Uterus (tissue), 3 donors: ENCODE measurements at regions not wholly inside any gene's neighbourhood (a gene's known extent, or its start where the extent isn't known, plus 50 kb on each side); places are given as distances from the start of the nearest gene placed in this dataset.
"Not testable (repeated sequence)": the region's sequence is repeated elsewhere in the genome, so short reads cannot be mapped to it uniquely, and the experiment has no call there.

Experiments
- DNase-seq, 2 donors: peaks; one replicate each; pipeline ENCODE4 v3.0.0-alpha.2; 2019 to 2020
- H3K27ac ChIP-seq, 2 donors: fragments of 200-600 bp; sonication (generic); 1 replicate in 1 of 2; 2 replicates in 1 of 2; pipeline ENCODE4 v1.5.1; 2016 to 2018
- H3K27me3 ChIP-seq, 2 donors: fragments of 200-600 bp; sonication (generic); one replicate each; pipeline ENCODE4 v1.5.1; 2018 to 2019; ENCODE audit warnings: control low read depth in 1 of 2
- H3K36me3 ChIP-seq, 2 donors: fragments of 200-600 bp; sonication (generic); one replicate each; pipeline ENCODE4 v1.5.1; 2019; ENCODE audit warnings: control low read depth in 1 of 2
- H3K4me1 ChIP-seq, 2 donors: fragments of 200-600 bp; sonication (generic); one replicate each; pipeline ENCODE4 v1.5.1; 2018 to 2019; ENCODE audit warnings: control low read depth in 1 of 2
- H3K4me3 ChIP-seq, 2 donors: fragments of 200-600 bp; sonication (generic); 1 replicate in 1 of 2; 2 replicates in 1 of 2; pipeline ENCODE4 v1.5.1; 2018 to 2019; ENCODE audit warnings: mild to moderate bottlenecking in 1 of 2
- H3K9me3 ChIP-seq, 2 donors: fragments of 200-600 bp; sonication (generic); one replicate each; pipeline ENCODE4 v1.5.1; 2019; ENCODE audit warnings: control low read depth in 1 of 2
- POLR2A ChIP-seq, 2 donors: fragments of 450-650 bp; IDR thresholded peaks; one replicate each; pipeline ENCODE4 v1.6.1; 2016; ENCODE audit warnings: antibody characterized with exemption in 2 of 2, mild to moderate bottlenecking in 1 of 2, moderate library complexity in 1 of 2
- intact Hi-C: fragments of 100-400 bp; cut with DNase I; formaldehyde crosslinking; loops from one replicate; pipeline ENCODE4 v1.15.1; 2023; ENCODE audit warnings: low total_unique reads
- TF ChIP-seq, protein P1 (sequence below), 4 experiments: fragments of 200-600 bp in 2 of 4; fragments of 450-650 bp in 2 of 4; sonication (generic) in 2 of 4; IDR thresholded peaks; one replicate each; pipeline ENCODE4 v1.5.1; 2016 to 2019; ENCODE audit warnings: antibody characterized with exemption in 4 of 4, mild to moderate bottlenecking in 2 of 4, moderate library complexity in 1 of 4
- donor health status: DM: yes; HTN: yes; CAD: no.

DNA sequence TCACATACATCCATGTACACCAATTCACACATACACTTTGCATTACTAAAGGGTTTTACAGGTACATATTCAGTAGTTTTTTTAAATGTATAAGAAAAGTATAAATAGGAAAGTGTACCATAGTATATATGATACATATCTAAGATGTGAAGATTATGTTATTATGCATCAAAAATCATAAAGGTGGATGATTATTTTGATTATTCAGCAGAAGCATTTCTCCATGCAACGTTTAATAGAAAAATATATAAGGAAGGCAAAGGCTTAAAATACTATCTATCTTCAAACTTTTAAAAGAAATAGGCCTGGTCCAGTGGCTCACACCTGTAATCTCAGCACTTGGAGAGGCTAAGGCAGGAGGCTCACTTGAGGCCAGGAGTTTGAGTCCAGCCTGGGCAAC is 133.5 kb upstream of the KLF3 start:
- intact Hi-C loops = no loop called here
- TF ChIP-seq, protein P1, sequence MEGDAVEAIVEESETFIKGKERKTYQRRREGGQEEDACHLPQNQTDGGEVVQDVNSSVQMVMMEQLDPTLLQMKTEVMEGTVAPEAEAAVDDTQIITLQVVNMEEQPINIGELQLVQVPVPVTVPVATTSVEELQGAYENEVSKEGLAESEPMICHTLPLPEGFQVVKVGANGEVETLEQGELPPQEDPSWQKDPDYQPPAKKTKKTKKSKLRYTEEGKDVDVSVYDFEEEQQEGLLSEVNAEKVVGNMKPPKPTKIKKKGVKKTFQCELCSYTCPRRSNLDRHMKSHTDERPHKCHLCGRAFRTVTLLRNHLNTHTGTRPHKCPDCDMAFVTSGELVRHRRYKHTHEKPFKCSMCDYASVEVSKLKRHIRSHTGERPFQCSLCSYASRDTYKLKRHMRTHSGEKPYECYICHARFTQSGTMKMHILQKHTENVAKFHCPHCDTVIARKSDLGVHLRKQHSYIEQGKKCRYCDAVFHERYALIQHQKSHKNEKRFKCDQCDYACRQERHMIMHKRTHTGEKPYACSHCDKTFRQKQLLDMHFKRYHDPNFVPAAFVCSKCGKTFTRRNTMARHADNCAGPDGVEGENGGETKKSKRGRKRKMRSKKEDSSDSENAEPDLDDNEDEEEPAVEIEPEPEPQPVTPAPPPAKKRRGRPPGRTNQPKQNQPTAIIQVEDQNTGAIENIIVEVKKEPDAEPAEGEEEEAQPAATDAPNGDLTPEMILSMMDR (IDR thresholded peaks at IDR 0.05) = no peak
- TF ChIP-seq POLR2A (IDR thresholded peaks at IDR 0.05) = no peak
- no peak for DNase-seq
- Histone ChIP-seq H3K4me3 (no peak overlapping the region), H3K27me3 (no peaks in the 10 kb centered on the region), H3K4me1 (no peaks in the 10 kb centered on the region), H3K9me3 (no peaks in the 10 kb centered on the region), H3K27ac (no peak overlapping the region), H3K36me3 (no peaks in the 10 kb centered on the region)

DNA sequence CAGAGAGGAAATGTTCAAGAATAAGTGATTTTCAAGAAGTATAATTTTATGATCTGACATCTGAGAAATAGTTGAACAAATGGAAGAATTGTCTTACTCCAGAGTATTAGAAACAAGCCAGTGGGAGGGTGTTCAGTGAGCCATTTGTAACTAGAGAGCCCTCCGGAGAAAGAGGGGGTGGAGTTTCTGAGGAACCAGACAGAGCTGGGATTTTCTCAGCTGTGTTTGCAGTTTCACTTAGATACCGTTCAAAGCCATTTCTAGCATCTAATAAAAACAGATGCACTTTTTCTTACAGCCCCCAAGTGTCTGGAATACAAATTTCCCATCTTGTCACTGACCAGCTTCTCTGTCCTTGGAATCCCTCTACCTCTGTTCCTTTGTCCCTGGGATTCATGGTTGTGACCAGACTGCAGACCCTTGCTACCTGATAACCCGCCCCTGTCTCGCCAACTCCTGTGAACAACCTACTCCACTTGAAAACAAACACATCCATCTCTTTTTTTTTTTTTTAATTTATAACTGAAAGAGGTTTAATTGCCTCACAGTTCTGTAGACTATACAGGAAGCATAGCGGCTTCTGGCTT is 132.8 kb upstream of the KLF3 start:
- Histone ChIP-seq H3K9me3 (no peaks in the 10 kb centered on the region), H3K27ac (no peak overlapping the region), H3K4me1 (no peaks in the 10 kb centered on the region), H3K4me3 (no peak overlapping the region), H3K36me3 (no peaks in the 10 kb centered on the region), H3K27me3 (no peaks in the 10 kb centered on the region)
- DNase-seq = no peak
- intact Hi-C loops = no loop called here
- TF ChIP-seq, protein P1 (IDR thresholded peaks at IDR 0.05) = no peak
- no peak for TF ChIP-seq POLR2A (IDR thresholded peaks at IDR 0.05)

DNA sequence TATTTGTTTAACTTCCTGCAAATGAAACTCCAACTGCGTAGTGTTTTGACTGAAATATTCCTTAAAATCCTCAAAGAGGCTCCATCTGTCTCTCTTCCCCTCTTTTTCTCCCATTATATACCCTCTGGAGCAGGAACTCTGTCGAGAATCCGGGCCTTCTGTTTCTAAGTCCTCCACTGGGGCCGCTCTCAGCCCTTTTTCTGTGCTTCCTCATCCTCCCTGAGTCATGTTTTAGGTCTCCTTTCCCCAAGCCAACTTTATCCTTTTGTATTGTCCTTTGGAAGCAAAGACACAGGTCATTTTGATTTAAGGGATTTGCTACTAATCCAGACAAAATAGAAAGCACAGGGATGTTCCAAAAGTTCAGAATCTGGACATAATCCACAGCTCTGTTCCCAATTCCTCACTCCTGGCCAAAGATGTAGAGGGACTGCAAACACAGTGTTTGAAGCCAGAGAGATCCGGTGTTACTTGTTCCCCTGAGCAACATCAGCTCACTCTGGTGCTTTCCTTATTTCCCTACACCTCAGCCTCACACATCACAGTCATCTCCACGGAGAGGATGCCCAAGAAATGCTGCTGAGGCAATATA is 131.0 kb upstream of the KLF3 start:
- intact Hi-C loops = no loop called here

DNA sequence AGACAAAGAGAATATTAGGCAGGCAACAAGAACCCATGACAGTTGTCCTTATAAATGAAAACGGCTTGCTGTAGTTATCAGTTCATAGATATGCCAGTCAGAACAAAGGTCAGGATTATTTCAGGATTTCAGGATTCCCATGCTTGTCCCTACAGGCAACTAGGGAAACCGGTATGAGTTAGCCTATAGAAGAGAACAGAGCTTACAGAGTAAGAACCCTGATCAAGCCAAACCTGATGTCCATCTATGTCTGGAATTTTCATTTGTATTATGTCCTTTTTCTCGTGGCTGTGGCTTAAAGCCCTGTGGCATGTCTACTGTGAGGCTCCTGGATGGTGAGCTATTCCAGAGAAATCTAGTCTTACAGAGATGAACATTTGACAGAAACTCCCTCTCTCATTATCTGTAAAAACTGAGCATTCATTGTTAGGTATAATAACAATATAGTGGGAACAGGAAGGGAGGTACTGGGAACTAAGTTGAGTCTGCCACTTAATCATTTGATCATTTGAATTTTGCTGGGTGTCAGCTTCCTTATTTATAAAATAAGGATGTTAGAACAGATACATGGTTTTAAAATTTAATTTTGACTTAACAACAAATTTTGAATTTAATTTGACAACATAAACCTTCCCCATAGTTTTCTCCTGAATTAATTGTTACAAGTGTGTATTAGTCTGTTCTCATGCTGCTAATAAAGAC is 129.5 kb upstream of the KLF3 start:
- TF ChIP-seq, protein P1 (IDR thresholded peaks at IDR 0.05) = no peak
- TF ChIP-seq POLR2A (IDR thresholded peaks at IDR 0.05) = no peak
- no peaks in the 10 kb centered on the region for H3K27me3 ChIP-seq
- intact Hi-C loops = no loop called here

More for the DNA sequence above, 131.0 kb upstream of the KLF3 start:
- TF ChIP-seq, protein P1 (IDR thresholded peaks at IDR 0.05) = no peak
- TF ChIP-seq POLR2A (IDR thresholded peaks at IDR 0.05) = no peak
- no peaks in the 10 kb centered on the region for H3K9me3 ChIP-seq
- H3K36me3 ChIP-seq = no peaks in the 10 kb centered on the region
- no peak for DNase-seq
- no peaks in the 10 kb centered on the region for H3K27me3 ChIP-seq
- no peaks in the 10 kb centered on the region for H3K4me1 ChIP-seq
- no peak overlapping the region for H3K27ac ChIP-seq
- H3K4me3 ChIP-seq = no peak overlapping the region

DNA sequence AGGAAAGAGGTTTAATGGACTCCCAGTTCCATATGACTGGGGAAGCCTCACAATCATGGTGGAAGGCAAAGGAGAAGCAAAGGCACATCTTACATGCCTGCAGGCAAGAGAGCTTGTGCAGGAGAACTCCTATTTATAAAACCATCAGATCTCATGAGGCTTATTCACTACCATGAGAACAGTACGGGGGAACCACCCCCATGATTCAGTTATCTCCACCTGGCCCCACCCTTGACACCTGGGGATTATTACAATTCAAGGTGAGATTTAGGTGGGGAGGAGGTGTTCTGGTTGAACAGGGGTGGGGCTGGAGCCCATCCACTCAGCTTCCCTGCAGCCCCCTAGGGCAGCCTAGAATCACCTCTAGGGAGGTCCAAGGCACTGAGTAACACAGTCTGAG is 128.9 kb upstream of the KLF3 start:
- H3K27me3 ChIP-seq, H3K27ac ChIP-seq, H3K36me3 ChIP-seq, H3K4me3 ChIP-seq, DNase-seq, intact Hi-C loops, H3K4me1 ChIP-seq, H3K9me3 ChIP-seq: not testable (repeated sequence)

More for the DNA sequence above, 129.5 kb upstream of the KLF3 start:
- Histone ChIP-seq H3K4me1 (no peaks in the 10 kb centered on the region), H3K9me3 (no peaks in the 10 kb centered on the region), H3K36me3 (no peaks in the 10 kb centered on the region), H3K27ac (no peak overlapping the region), H3K4me3 (no peak overlapping the region)
- DNase-seq = no peak
